ENCODE measurements at regions not wholly inside any gene's neighbourhood (a gene's known extent, or its start where the extent isn't known, plus 50 kb on each side); places are given as distances from the start of the nearest gene placed in this dataset.

GRCh38 chr9:79390781-79391770 is 180.7 kb upstream of the TLE4 start:
- TF ChIP-seq, protein P1, sequence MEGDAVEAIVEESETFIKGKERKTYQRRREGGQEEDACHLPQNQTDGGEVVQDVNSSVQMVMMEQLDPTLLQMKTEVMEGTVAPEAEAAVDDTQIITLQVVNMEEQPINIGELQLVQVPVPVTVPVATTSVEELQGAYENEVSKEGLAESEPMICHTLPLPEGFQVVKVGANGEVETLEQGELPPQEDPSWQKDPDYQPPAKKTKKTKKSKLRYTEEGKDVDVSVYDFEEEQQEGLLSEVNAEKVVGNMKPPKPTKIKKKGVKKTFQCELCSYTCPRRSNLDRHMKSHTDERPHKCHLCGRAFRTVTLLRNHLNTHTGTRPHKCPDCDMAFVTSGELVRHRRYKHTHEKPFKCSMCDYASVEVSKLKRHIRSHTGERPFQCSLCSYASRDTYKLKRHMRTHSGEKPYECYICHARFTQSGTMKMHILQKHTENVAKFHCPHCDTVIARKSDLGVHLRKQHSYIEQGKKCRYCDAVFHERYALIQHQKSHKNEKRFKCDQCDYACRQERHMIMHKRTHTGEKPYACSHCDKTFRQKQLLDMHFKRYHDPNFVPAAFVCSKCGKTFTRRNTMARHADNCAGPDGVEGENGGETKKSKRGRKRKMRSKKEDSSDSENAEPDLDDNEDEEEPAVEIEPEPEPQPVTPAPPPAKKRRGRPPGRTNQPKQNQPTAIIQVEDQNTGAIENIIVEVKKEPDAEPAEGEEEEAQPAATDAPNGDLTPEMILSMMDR (IDR thresholded peaks at IDR 0.05): no peak
- TF ChIP-seq ZFX (IDR thresholded peaks at IDR 0.05; ENCODE audit: borderline replicate concordance): no peak

Data from 22Rv1 (cell line).